Esophagus muscularis mucosa (tissue), 4 donors: ENCODE measurements at regions not wholly inside any gene's neighbourhood (a gene's known extent, or its start where the extent isn't known, plus 50 kb on each side); places are given as distances from the start of the nearest gene placed in this dataset.

ENCODE experiments used
- CTCF ChIP-seq, 3 experiments: fragments of 200-600 bp in 2 of 3; fragments of 450-650 bp in 1 of 3; sonication (generic) in 2 of 3; IDR thresholded peaks; one replicate each; pipeline ENCODE4 v1.5.1; 2017 to 2019; ENCODE audit warnings: antibody characterized with exemption in 3 of 3, mild to moderate bottlenecking in 2 of 3, moderate library complexity in 1 of 3
- EP300 ChIP-seq: sonication (generic); formaldehyde crosslinking; IDR thresholded peaks from one replicate; pipeline ENCODE4 v1.6.1; 2017; ENCODE audit warnings: antibody characterized with exemption
- POLR2A ChIP-seq: fragments of 450-650 bp; IDR thresholded peaks from one replicate; pipeline ENCODE4 v1.6.1; 2017; ENCODE audit warnings: antibody characterized with exemption, moderate library complexity, mild to moderate bottlenecking, low read depth
- POLR2AphosphoS5 ChIP-seq, 2 donors: sonication (generic); formaldehyde crosslinking; IDR thresholded peaks; one replicate each; pipeline ENCODE4 v1.6.1; 2017; ENCODE audit warnings: antibody characterized with exemption in 2 of 2

- no peak for TF ChIP-seq POLR2A
- TF ChIP-seq CTCF (IDR thresholded peaks at IDR 0.05): no peak
- TF ChIP-seq EP300: no peak
- TF ChIP-seq POLR2AphosphoS5 (IDR thresholded peaks at IDR 0.05): no peak
Measured at GRCh38 chrX:122133478-122133877, 1050.6 kb upstream of the GRIA3 start.
